ENCODE measurements at regions not wholly inside any gene's neighbourhood (a gene's known extent, or its start where the extent isn't known, plus 50 kb on each side); places are given as distances from the start of the nearest gene placed in this dataset.
"Not testable (repeated sequence)": the region's sequence is repeated elsewhere in the genome, so short reads cannot be mapped to it uniquely, and the experiment has no call there.

DNA sequence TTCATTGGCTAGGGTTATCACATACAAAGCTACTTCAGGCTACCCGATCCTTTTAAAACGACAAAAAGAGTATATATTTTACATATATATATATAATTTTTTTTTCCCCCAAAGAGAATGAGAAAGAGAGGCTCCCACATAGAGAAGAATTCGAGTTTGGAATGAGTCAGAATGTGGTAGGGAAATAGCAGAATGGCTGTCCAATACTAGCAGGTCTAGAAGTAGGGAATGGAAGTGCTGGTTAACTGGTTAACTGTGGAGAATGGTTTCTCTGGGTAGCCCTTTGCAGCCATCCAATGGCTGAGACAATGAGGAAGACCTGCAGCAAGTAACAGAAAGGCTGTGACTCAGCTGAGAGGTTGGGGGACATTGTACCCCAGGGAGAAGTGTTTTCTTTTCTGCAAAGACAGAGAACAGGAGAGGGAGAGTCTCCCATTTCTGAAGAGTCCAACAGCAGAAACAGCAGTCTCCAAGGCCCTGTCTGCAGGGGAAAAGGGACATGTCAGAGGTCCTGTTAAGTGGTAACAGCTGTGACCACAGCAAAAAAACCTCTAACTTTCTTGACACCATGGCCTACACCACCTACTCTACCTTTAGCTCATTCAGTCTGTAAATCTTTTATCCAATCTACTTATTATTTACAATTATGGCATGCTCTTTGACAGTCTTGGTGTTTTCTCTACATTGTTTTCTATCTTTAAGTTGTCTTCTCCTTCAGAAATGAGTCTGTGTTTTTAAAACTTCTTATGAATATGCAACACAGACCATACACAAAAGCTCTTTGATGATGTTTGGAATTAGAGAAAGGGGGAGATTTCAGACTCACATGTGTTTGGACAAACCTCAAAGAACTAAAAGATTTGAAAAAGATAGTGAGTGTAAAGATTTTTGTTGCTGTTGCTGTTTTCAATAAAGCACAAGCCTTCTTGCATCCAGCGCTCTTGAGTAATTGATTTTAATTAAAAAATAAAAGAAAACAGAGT, 116.1 kb upstream of the SLC7A14 start:
- DNase-seq = no peak

DNA sequence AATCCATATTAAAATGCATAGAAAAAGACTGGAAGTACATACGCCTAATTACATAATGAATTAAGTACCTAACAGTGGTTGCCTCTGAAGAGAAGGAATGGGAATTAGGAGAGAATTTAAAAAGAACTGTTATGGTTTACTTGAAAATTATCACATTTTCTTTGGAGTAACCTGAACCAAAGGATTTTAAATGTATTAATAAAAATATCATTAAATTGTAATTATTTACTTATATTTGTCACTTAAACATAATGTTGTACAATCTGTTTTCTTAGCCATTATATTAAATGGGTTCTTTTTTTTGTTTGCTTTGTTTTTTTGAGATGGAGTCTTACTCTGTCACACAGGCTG, 114.2 kb upstream of the SLC7A14 start:
- no peak for DNase-seq

DNA sequence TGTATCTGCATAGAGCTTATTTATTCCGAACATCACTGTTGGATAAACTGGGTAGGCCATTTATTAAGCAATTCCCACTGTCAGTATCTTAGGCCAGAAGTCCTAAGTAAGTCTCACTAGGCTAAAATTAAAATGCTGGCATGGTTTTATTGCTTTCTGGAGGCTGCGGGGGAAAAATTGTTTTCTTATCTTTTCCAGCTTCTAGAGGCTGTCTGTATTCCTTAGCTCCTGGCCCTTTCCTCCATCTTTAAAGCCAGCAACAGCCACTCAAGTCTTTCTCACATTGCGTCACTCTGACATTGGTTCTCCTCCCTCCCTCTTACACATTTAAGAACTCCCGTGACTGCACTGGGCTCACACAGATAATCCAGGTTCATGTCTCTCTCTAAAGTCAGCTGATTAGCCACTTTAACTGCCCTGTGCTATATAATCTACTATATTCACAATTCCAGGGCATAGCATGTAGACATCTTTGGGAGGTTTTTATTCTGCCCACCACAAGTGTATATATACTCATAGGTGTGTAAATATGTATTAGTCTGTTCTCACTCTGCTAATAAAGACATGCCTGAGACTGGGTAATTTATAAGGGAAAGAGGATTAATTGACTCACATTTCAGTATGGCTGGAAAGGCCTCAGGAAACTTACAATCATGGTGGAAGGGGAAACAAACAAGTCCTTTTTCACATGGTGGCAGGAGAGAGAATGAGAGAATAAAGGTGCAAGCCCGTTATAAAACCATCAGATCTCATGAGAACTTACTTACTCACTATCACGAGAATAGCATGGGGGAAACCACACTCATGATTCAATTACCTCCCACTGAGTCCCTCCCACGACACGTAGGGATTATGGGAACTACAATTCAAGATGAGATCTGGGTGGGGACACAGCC, 113.5 kb upstream of the SLC7A14 start:
- DNase-seq = no peak

DNA sequence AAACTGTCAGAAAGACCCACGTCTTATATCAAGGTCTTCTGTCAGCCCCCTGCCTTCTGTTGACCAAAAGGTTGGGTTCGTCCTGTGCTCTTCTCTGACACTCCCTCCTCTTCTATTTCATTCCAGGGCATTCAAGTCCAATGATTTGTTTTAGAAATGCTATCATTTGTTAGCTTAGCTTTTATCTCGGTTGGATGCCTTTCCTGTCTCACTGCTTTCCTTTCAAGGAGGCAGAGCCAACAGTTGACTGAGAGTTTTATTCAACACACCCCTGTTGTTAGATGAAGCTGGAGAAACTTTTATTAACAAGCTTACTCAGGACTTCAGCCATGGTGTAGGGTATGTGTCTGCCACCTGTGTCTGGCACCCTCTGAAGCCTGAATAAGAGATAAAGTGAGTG, 112.0 kb upstream of the SLC7A14 start:
- DNase-seq = no peak

DNA sequence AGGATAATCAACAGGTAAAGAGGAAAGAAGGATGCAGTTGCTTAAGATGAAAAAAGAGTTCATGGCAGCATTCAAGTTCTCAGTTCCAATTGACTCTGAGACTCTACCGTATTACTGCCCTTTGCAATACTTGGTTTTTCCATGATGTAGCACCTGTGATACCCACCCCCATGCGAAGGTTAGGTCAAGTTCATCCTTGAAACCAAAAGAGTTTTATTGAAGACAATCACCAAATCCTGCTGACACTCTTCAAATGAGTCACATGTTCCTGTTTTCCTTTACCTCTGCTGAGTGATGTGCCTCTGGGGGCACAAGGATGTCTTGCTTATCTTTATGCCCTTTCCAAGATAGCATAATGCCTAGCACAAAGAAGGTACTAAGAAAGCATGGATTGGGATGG, 111.3 kb upstream of the SLC7A14 start:
- DNase-seq = no peak

DNA sequence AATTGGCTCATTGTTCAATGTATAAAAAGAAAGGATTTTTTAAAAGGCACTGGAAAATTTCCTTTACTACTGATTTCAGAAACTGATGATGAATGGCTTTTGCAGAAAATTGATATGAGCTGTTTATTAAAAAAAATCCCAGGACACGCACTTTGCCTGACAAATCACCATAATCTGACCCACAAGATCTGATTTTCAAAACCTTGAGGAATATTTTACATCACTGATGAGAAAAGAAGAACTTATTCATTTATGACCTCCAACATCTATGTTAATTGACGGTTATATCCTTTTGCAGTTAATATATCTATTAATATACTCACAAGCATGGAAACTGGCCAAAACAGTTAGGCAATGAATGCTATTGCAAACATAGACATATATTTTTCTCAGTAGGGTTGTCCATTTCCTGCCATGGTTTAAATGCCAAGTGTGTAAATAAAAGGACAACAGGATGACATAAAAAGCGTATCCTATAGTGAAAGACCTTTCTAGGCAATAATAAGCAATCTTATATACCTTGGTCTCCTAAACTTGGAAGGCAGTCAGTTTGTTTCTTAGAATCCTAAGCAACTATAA, 109.7 kb upstream of the SLC7A14 start:
- DNase-seq = no peak

DNA sequence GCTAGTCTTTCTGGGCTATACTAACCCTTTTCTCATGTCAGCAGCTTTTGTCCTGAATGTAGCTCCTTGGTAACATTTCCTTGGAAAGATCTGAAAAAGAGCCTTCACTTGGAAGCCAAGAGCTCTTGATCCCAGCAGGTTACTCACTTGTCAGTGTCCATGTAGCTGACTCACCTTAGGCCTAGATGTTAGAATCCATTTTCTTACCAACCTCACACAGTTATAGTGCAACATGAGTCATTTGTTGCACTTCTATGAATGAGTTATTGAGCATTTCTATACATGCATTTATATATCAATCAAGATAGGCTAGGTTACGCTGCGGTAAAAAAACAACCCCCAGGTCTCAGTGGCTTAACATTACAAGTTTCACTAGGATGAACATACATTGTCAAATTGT, 106.8 kb upstream of the SLC7A14 start:
- no peak for DNase-seq

DNA sequence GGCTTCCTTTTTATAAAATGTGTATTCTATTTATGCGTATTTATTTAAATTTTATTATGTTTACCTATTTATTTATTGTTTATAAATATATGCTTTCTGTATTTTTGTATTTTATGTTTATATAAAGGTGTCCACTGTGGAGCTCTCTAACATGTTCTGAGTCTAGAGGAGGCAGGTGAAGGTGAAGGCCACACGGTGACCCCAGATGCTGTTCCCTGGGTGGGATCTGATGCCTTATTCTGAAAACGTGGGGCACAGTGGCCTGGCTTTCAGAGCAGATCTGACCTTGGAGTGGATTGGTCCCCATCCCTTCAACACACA, 104.7 kb upstream of the SLC7A14 start:
- DNase-seq = no peak

DNA sequence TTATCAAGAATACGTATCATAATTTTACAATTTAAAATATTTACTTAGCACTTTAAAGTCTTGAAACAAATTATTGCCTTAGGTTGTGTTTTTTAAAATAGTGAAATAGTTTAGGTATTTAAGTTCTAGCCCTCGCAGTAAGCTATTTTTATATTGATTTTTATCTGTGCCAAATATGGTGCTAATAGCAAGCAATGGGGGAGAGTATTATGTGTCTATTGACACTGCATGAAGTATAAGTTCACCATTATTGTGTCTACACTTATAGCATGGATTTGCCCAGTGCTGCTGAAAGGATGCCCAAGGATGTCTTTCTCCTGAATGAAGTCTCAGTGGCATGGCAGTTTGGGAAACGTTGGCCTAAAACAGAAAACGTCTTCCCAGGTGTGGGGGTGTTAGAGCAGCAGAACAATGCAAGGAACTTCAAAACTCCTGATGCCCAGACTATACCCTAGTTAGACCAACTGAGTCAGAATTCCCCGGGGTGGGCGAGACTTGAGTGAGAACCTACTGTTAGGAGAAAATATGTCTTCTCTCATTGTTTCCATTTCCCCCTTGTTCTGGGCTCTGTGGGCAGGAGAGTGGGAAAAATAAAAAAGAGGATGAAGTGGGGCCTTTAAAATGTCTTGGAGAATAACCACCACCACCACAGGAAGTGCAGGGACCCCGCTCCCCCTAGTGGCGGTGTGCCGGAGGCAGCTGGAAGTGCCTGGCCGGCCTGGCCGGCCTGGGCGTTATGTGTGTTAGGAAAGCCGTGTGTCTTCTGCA, 104.2 kb upstream of the SLC7A14 start:
- DNase-seq = peak; percentile 44

DNA sequence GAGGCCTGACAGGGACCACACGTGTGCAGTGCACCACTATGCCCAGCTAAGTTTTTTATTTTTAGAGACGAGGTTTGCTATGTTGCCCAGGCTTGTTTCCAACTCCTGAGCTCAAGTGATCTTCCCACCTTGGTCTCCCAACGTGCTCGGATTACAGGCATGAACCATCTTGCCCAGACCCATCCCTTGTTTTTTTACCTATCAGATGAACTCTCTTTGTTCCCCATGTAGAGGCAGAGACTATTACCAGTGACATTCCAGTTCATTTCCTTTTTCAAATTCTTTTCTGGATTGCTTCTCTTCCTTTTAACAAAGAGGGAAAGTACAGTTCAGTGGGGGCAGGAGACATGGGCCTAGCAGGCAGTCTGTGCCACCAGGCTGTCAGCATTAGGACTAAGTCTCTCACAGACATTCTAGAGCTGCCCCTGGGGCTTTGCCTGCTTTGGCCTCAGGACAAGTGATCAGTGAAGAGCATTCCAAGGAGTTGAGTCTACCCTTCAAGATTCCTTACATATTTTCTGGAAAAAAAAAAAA, 103.5 kb upstream of the SLC7A14 start:
- no peak for DNase-seq

DNA sequence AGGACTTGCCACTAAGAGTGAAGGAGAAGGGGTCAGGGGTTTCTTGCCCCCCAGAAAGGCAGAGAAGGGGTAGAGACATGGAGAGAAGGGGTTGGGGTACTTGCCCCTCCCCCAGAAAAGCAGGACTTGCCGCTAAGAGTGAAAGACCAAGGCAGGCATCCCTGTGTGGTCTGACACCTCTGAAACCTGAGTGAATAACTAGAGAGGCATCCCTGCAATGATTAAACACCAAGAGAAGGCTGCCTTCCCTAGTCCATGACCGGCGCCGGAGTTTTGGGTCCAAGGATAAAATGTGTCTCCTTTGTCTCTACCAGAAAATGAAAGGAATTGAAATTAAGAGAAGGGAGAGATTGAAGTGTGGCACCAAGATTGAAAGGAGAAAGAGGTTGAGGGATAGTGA, 102.3 kb upstream of the SLC7A14 start:
- not testable (repeated sequence) for DNase-seq

DNA sequence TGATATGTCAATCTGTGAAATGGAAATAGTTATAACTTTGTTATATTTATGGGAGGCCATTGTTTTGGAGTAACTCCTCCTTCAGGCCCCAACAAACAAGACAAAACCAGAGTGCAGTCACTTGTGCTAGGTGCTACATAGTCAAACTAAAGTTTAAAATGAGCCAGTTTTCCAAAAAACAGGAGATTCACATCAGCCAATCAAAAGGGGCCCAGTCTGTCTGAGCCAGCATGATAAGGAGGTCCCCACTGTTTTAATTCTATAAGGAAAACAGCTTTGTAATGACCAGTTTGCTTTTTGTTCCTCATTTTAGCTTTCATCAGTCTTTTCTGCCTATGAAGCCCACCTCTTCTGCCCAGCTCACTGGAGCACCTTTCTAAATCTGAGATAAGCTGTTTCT, 94.7 kb upstream of the SLC7A14 start:
- DNase-seq = no peak

DNA sequence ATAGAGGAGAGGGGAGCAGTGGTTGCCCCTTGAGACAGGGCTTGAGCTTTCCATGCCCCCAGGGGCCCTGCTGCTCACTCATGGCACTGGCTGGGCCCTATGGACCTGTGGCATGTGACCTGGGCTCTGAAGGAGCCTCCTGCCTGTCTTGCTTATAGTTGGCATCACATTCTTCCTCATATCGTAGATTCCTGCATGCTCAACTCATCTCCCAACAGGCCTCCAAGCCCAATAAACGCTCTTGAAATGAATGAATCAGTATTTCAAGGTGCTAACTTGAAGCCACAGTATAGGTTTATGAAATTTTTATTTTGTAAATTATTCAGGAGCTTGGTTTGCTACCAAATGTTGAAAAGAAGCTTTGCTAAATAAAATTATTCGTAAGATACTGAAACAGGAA, 93.3 kb upstream of the SLC7A14 start:
- no peak for DNase-seq

DNA sequence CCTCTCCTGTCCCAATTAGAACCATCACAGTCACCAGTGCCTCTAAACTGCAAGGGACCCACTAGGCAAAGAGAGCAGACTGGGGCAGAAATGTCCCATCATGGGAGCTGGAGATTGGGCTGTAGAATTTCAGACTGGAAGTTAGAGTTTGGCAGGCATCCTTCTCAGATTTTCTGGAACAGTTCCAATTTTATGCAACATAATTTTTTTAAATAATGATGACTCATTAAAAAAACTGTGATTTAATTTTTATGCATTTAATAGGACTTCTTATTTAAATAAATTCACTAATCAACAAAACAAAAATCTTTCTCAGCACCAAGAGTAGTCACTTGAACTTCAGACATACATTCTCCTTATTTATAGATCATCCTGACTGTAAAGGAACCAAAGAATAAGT, 84.6 kb upstream of the SLC7A14 start:
- DNase-seq = no peak

DNA sequence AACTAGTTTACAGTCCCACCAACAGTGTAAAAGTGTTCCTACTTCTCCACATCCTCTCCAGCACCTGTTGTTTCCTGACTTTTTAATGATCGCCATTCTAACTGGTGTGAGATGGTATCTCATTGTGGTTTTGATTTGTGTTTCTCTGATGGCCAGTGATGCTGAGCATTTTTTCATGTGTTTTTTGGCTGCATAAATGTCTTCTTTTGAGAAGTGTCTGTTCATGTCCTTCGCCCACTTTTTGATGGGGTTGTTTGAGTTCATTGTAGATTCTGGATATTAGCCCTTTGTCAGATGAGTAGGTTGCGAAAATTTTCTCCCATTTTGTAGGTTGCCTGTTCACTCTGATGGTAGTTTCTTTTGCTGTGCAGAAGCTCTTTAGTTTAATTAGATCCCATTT, 77.1 kb upstream of the SLC7A14 start:
- DNase-seq = not testable (repeated sequence)

DNA sequence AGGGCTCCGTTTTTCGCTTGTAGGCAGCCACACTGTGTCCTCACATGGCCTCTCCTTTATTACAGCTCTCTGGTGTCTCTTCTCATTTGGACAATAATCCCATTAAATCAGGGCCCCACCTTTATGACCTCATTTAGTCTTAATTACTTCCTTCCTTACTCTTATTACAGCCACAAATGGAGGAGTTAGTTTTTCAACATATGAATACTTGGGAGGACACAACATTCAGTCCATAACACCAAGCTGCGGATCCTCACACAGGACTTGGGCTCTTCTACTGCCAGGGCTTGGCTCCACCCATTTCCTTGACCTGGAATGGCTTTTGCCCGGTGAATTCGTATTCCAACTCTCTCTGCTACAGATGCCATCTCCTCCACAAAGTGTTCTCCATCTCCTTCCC, 74.3 kb upstream of the SLC7A14 start:
- no peak for DNase-seq

DNA sequence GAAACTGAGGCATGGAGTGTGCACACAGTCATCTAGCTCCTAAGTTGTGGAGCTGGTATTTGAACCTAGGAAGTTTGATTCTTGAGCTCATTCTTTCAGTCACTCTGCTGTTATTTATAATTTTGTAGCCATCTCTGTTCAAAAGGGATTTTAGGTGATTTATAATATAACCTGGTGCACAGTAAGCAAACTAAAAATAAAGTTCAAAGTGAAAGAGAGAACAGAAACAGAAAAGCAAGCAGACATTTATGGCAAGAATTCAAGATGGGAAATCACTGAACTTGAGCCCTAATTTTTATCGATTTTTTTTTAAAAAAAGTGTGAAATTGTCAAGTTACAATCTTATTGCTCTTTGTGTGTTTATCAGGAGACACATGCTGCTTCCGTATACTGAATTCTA, 71.4 kb upstream of the SLC7A14 start:
- DNase-seq = no peak

DNA sequence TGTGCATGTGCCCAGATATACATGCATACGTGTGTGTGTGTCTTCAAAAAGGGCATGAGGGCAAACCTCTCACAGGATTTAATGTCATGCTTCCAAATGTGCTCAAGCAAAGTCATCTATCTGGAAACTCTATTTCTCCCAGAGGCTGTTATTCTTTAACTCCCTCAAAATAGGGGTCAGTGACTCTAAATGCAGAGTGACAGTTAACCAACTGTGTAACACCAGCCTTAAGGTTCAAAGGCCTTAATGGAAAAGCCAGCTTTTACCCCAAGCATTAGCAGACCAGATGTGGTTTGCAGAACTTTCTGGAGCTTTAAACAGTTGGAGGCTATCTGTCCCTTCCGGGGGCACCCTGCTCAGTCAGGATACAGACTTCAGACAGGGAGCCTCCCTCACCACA, 70.4 kb upstream of the SLC7A14 start:
- DNase-seq = no peak

DNA sequence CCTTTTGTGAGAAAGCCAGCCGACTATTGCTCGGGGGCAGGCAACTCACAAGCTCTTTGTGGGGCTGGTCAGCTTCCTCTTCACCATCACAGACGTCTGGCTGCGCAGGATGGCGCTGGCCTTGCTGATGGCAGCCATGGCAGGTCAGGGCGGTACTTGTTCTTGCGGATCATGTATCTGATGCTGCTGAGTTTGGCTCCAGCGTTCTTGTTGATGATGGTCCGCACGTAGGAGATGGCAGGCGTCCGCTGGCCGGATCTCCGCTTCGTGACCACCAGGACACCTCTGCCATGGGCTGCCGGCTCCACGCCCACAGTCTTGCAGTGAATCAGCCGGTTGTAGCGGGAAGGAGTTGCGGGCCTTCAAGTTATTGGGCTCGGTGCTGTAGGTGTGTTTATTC, 67.9 kb upstream of the SLC7A14 start:
- DNase-seq = no peak

DNA sequence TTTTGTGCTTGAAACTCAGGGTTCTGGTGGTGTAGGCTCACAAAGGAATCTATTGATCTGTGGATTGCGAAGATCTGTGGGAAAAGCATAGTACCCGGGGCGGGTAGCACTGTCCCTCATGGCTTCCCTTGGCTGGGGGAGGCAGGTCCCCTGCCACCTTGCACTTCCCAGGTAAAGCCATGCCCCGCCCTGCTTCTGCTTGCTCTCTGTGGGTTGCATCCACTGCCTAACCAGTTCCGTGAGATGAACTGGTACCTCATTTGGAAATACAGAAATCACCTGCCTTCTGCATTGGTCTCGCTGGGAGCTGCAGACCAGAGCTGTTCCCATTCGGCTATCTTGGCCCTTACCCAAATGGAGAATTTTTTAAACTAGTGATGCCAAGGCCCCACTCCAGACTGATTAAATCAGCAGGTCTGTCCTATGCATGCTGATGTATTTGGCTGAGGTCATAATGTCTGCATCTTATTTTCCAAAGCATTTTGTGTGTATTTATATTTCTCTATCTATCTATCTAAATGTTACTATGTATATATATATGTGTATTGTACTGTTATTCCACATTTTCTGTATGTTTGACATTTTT, 65.5 kb upstream of the SLC7A14 start:
- DNase-seq = no peak

DNA sequence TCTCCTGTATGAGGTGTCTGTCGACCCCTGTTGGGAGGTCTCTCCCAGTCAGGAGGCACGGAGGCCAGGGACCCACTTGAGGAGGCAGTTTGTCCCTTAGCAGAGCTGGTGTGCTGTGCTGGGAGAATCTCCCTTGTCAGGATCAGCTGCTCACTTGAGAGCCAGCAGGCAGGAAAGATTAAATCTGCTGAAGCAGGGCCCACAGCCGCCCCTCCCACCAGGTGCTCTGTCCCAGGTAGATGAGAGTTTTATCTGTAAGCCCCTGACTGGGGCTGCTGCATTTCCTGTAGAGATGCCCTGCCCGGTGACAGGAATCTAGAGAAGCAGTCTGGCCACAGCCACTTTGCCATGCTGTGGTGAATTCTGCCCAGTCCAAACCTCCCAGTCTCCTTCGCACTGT, 64.7 kb upstream of the SLC7A14 start:
- DNase-seq = not testable (repeated sequence)

DNA sequence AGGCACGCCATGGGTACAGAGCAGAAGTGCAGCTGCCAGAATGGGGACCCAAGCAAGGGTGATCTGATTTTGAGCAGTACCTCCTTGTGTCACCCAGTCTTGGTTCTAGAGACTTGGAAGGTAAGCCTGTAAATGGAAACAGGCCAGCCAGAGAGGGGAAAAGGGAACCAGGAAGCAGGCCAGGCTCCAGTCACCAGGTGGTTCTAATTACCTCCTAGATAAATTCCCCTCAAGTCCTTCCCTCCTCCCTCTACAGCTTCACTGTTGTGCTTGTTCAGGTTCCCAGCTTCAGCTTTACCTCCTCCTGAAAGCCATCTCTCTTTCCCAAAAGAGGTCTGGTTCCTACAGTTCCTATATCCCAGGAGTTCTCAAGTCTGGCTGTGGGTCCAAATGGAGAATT, 58.8 kb upstream of the SLC7A14 start:
- DNase-seq = no peak
